ENCODE measurements at regions not wholly inside any gene's neighbourhood (a gene's known extent, or its start where the extent isn't known, plus 50 kb on each side); places are given as distances from the start of the nearest gene placed in this dataset.

- H3K27ac Mint-ChIP-seq = no peak overlapping the region
- H3K27me3 Mint-ChIP-seq (ENCODE audit: low read depth) = peaks cover 1% of the 10 kb centered on the region
- TF ChIP-seq, protein P1, sequence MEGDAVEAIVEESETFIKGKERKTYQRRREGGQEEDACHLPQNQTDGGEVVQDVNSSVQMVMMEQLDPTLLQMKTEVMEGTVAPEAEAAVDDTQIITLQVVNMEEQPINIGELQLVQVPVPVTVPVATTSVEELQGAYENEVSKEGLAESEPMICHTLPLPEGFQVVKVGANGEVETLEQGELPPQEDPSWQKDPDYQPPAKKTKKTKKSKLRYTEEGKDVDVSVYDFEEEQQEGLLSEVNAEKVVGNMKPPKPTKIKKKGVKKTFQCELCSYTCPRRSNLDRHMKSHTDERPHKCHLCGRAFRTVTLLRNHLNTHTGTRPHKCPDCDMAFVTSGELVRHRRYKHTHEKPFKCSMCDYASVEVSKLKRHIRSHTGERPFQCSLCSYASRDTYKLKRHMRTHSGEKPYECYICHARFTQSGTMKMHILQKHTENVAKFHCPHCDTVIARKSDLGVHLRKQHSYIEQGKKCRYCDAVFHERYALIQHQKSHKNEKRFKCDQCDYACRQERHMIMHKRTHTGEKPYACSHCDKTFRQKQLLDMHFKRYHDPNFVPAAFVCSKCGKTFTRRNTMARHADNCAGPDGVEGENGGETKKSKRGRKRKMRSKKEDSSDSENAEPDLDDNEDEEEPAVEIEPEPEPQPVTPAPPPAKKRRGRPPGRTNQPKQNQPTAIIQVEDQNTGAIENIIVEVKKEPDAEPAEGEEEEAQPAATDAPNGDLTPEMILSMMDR (IDR thresholded peaks at IDR 0.05; ENCODE audit: unreplicated experiment) = no peak
- no peak overlapping the region for H3K4me3 Mint-ChIP-seq
- H3K36me3 Mint-ChIP-seq = no peaks in the 10 kb centered on the region
- H3K4me1 Mint-ChIP-seq = peaks cover 5% of the 10 kb centered on the region
- DNase-seq (ENCODE audit: low spot score in 2 of 2, unreplicated experiment in 2 of 2) = no peak
- H3K9me3 Mint-ChIP-seq = peaks cover 12% of the 10 kb centered on the region
Measured at GRCh38 chr1:69413129-69413528, 154.6 kb upstream of the LRRC7 start.

GRCh38 chr1:69414574-69414973 lies 153.1 kb upstream of the LRRC7 start:
- DNase-seq (ENCODE audit: low spot score in 2 of 2, unreplicated experiment in 2 of 2) = no peak
- TF ChIP-seq, protein P1 (IDR thresholded peaks at IDR 0.05; ENCODE audit: unreplicated experiment) = no peak
- peaks cover 5% of the 10 kb centered on the region for H3K4me1 Mint-ChIP-seq
- H3K4me3 Mint-ChIP-seq = no peak overlapping the region
- peaks cover 1% of the 10 kb centered on the region for H3K27me3 Mint-ChIP-seq (ENCODE audit: low read depth)
- peaks cover 13% of the 10 kb centered on the region for H3K9me3 Mint-ChIP-seq
- H3K36me3 Mint-ChIP-seq = no peaks in the 10 kb centered on the region
- H3K27ac Mint-ChIP-seq = no peak overlapping the region

- TF ChIP-seq, protein P1 (IDR thresholded peaks at IDR 0.05; ENCODE audit: unreplicated experiment) = no peak
- no peak for DNase-seq (ENCODE audit: low spot score in 2 of 2, unreplicated experiment in 2 of 2)
- no peak overlapping the region for H3K27ac Mint-ChIP-seq
- H3K9me3 Mint-ChIP-seq = peaks cover 7% of the 10 kb centered on the region
- H3K36me3 Mint-ChIP-seq = no peaks in the 10 kb centered on the region
- no peaks in the 10 kb centered on the region for H3K27me3 Mint-ChIP-seq (ENCODE audit: low read depth)
- H3K4me3 Mint-ChIP-seq = no peak overlapping the region
- no peaks in the 10 kb centered on the region for H3K4me1 Mint-ChIP-seq
Measured at GRCh38 chr1:69421286-69421685, 146.4 kb upstream of the LRRC7 start.

DNA sequence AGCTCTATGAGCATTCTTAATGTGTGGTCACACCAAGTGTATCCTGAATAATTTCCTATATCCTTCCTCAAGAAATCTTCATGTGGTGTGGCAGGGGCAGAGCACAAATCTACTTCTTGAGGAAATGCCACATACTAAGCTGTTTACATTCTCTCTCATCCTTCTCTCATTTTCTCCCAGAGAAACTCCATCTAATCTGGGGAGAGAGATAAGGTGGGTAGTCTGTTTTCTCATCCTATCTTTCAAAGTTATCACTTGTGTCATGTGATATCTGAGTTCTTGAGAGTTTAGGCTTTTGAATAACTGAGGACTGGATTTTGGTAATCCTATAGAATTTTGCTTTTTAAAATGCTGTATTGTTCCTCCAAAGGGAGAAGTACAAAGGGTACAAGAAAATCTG lies 141.9 kb upstream of the LRRC7 start:
- Mint-ChIP-seq H3K9me3 (no peaks in the 10 kb centered on the region), H3K4me1 (no peaks in the 10 kb centered on the region), H3K27ac (no peak overlapping the region), H3K36me3 (no peaks in the 10 kb centered on the region), H3K4me3 (no peak overlapping the region), H3K27me3 (ENCODE audit: low read depth) (no peaks in the 10 kb centered on the region)
- no peak for DNase-seq (ENCODE audit: low spot score in 2 of 2, unreplicated experiment in 2 of 2)
- TF ChIP-seq, protein P1 (IDR thresholded peaks at IDR 0.05; ENCODE audit: unreplicated experiment) = no peak

DNA sequence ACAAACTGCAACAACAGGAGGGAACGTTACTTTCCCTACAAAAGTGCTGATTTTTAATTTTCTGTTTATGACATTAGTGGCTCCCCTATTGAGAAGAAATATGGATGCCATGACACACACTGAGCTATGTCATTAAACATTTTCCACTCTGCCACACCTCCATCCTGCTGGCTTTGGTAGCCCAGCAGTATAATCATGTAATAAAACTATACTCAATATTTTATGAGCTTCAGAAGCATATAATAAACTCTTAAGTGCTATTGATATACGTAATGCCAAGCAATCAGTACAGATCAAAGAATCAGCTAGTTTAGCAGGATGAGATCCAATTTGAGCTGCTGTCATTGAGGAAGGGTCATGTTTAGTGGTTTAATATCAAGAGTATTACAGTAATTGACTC lies 141.3 kb upstream of the LRRC7 start:
- no peaks in the 10 kb centered on the region for H3K9me3 Mint-ChIP-seq
- TF ChIP-seq, protein P1 (IDR thresholded peaks at IDR 0.05; ENCODE audit: unreplicated experiment) = no peak
- H3K36me3 Mint-ChIP-seq = no peaks in the 10 kb centered on the region
- no peak overlapping the region for H3K4me3 Mint-ChIP-seq
- no peaks in the 10 kb centered on the region for H3K27me3 Mint-ChIP-seq (ENCODE audit: low read depth)
- no peak for DNase-seq (ENCODE audit: low spot score in 2 of 2, unreplicated experiment in 2 of 2)
- no peaks in the 10 kb centered on the region for H3K4me1 Mint-ChIP-seq
- no peak overlapping the region for H3K27ac Mint-ChIP-seq

- no peaks in the 10 kb centered on the region for H3K4me1 Mint-ChIP-seq
- no peak for DNase-seq (ENCODE audit: low spot score in 2 of 2, unreplicated experiment in 2 of 2)
- TF ChIP-seq, protein P1 (IDR thresholded peaks at IDR 0.05; ENCODE audit: unreplicated experiment) = no peak
- H3K27me3 Mint-ChIP-seq (ENCODE audit: low read depth) = peaks cover 17% of the 10 kb centered on the region
- no peak overlapping the region for H3K4me3 Mint-ChIP-seq
- no peak overlapping the region for H3K27ac Mint-ChIP-seq
- no peaks in the 10 kb centered on the region for H3K36me3 Mint-ChIP-seq
- H3K9me3 Mint-ChIP-seq = no peaks in the 10 kb centered on the region
Measured at GRCh38 chr1:69433073-69433472, 134.6 kb upstream of the LRRC7 start.

Measured in mesothelial cell of epicardium (in vitro differentiated cells).